ENCODE measurements at regions not wholly inside any gene's neighbourhood (a gene's known extent, or its start where the extent isn't known, plus 50 kb on each side); places are given as distances from the start of the nearest gene placed in this dataset.
A peak's percentile ranks its signal among the peaks of the same experiment; 100 is the strongest.

- Histone ChIP-seq H3K36me3 (replicated peaks in 1 of 2; ENCODE audit: control insufficient read depth in 1 of 2, insufficient read depth in 2 of 2, low read length in 2 of 2) (no peaks in the 10 kb centered on the region), H3K27ac (ENCODE audit: low read depth in 1 of 2, low read length in 2 of 2) (no peak overlapping the region), H4K20me1 (ENCODE audit: insufficient read depth, low read length) (no peaks in the 10 kb centered on the region), H3K4me1 (ENCODE audit: control insufficient read depth in 1 of 2, insufficient read depth in 2 of 2, low read length in 2 of 2) (peaks cover 38 to 40% of the 10 kb centered on the region in 2 donors), H3K9me3 (replicated peaks in 1 of 2; ENCODE audit: control insufficient read depth in 1 of 2, insufficient read depth in 1 of 2, low read length in 2 of 2) (no peaks in the 10 kb centered on the region), H3K79me2 (ENCODE audit: insufficient read depth, low read length) (no peaks in the 10 kb centered on the region), H3K4me3 (replicated peaks in 1 of 3; ENCODE audit: low read depth in 2 of 3, low read length in 3 of 3) (no peak overlapping the region), H2AFZ (ENCODE audit: insufficient read depth, low read depth, low read length, poor library complexity, severe bottlenecking) (no peak overlapping the region), H3K27me3 (ENCODE audit: control insufficient read depth in 2 of 2, insufficient read depth in 2 of 2, low read length in 2 of 2) (no peaks in the 10 kb centered on the region), H3K9ac (ENCODE audit: insufficient read depth, low read length, poor library complexity, severe bottlenecking) (no peak overlapping the region), H3K4me2 (replicated peaks; ENCODE audit: extremely low read depth, low read length, poor library complexity, severe bottlenecking) (no peak overlapping the region)
- Mint-ChIP-seq H3K9me3 (peaks cover 0 to 2% (median 0%) of the 10 kb centered on the region in 7 donors), H3K4me1 (peaks cover 44% of the 10 kb centered on the region), H3K27me3 (ENCODE audit: low read depth in 3 of 3) (peaks cover 0 to 5% (median 2%) of the 10 kb centered on the region in 3 donors), H3K27ac (no peak overlapping the region), H3K4me3 (no peak overlapping the region), H3K36me3 (peaks cover 0 to 3% of the 10 kb centered on the region in 2 donors)
- intact Hi-C loops (cut with micrococcal nuclease), result loop anchor here (1.0 to 5.0 kb wide), 5 partner anchors 13 to 84 kb away; no protein-coding TSS in a partner anchor
- 40% methylated on average over 2 of the region's 4 CpGs for WGBS (ENCODE audit: insufficient coverage)
- TF ChIP-seq, protein P1, sequence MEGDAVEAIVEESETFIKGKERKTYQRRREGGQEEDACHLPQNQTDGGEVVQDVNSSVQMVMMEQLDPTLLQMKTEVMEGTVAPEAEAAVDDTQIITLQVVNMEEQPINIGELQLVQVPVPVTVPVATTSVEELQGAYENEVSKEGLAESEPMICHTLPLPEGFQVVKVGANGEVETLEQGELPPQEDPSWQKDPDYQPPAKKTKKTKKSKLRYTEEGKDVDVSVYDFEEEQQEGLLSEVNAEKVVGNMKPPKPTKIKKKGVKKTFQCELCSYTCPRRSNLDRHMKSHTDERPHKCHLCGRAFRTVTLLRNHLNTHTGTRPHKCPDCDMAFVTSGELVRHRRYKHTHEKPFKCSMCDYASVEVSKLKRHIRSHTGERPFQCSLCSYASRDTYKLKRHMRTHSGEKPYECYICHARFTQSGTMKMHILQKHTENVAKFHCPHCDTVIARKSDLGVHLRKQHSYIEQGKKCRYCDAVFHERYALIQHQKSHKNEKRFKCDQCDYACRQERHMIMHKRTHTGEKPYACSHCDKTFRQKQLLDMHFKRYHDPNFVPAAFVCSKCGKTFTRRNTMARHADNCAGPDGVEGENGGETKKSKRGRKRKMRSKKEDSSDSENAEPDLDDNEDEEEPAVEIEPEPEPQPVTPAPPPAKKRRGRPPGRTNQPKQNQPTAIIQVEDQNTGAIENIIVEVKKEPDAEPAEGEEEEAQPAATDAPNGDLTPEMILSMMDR (IDR thresholded peaks at IDR 0.05), result peak; percentile 97
- peak; percentile 55 to 68 (median 64) for DNase-seq
Measured at GRCh38 chr1:201709564-201710295, 119.2 kb upstream of the IPO9 start.

DNA sequence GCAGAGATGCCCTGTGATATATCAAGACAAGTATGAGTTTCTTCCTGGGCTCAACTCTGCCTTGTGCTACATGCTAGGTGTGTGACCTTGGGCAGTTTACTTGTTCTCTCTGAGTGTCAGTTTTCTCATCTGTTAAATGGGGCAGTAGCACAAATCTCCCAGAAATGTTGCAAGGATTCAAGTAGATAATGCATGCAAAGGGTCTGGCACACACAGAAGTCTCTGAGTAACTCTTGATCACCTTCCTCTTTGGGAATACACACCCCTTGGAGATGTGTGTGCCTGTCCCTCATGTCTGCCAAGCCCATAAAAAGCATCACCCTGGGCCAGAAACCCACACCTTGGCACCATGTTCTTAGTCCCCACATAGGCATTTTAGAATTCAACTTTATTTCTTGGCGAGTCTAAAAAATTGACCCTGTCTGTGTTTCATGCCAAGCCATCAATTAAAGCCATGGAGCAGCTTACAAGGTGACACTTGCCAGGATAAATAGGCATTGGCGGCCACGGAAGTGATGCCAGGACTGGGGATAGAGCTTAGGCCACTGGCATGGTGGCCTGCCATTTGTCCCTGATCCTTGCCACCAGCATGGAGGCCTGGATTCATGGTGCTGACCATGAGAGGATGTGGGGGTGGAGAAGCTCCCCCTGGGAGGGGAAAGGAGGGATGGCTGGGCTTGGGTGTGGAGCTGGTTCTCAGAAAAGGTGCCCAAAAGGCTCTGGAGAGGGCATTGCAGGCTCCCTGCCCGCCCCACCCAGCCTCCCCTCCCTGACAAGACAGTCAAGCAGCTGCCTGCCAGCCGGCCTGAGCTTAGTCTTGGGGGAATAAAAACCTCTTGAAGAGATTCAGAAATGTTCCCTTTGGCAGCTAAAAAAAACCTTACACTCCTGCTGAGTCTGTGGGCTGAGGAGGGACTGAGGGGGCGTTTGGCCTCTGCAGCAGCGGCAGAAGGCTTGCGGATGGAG lies 118.0 kb upstream of the IPO9 start:
- intact Hi-C loops (cut with micrococcal nuclease), result loop anchor here in 1 of 2 donors (5.0 kb wide), 1 partner anchor 36 kb away; no protein-coding TSS in a partner anchor
- TF ChIP-seq, protein P1 (IDR thresholded peaks at IDR 0.05), result no peak
- peaks cover 0 to 3% of the 10 kb centered on the region in 2 donors for H3K36me3 Mint-ChIP-seq
- H3K9me3 Mint-ChIP-seq, result peaks cover 0 to 2% (median 0%) of the 10 kb centered on the region in 7 donors
- Histone ChIP-seq H3K4me3 (replicated peaks in 1 of 3; ENCODE audit: low read depth in 2 of 3, low read length in 3 of 3) (no peak overlapping the region), H3K79me2 (ENCODE audit: insufficient read depth, low read length) (no peaks in the 10 kb centered on the region), H4K20me1 (ENCODE audit: insufficient read depth, low read length) (no peaks in the 10 kb centered on the region), H3K9ac (ENCODE audit: insufficient read depth, low read length, poor library complexity, severe bottlenecking) (no peak overlapping the region), H3K4me2 (replicated peaks; ENCODE audit: extremely low read depth, low read length, poor library complexity, severe bottlenecking) (no peak overlapping the region), H3K27ac (ENCODE audit: low read depth in 1 of 2, low read length in 2 of 2) (no peak overlapping the region), H3K9me3 (replicated peaks in 1 of 2; ENCODE audit: control insufficient read depth in 1 of 2, insufficient read depth in 1 of 2, low read length in 2 of 2) (no peaks in the 10 kb centered on the region), H3K4me1 (ENCODE audit: control insufficient read depth in 1 of 2, insufficient read depth in 2 of 2, low read length in 2 of 2) (peaks cover 50 to 52% of the 10 kb centered on the region in 2 donors), H2AFZ (ENCODE audit: insufficient read depth, low read depth, low read length, poor library complexity, severe bottlenecking) (no peak overlapping the region), H3K27me3 (ENCODE audit: control insufficient read depth in 2 of 2, insufficient read depth in 2 of 2, low read length in 2 of 2) (no peaks in the 10 kb centered on the region), H3K36me3 (replicated peaks in 1 of 2; ENCODE audit: control insufficient read depth in 1 of 2, insufficient read depth in 2 of 2, low read length in 2 of 2) (no peaks in the 10 kb centered on the region)
- no peak overlapping the region for H3K4me3 Mint-ChIP-seq
- peak overlapping the region in 1 of 7 donors; percentile 99 for H3K27ac Mint-ChIP-seq
- no peak for DNase-seq
- 100% methylated on average over 3 of the region's 8 CpGs for WGBS (ENCODE audit: insufficient coverage)
- H3K4me1 Mint-ChIP-seq, result peaks cover 56% of the 10 kb centered on the region
- peaks cover 0 to 5% (median 0%) of the 10 kb centered on the region in 3 donors for H3K27me3 Mint-ChIP-seq (ENCODE audit: low read depth in 3 of 3)

Data from CD14-positive monocyte (primary cell).